ENCODE measurements at regions not wholly inside any gene's neighbourhood (a gene's known extent, or its start where the extent isn't known, plus 50 kb on each side); places are given as distances from the start of the nearest gene placed in this dataset.
"Not testable (repeated sequence)": the region's sequence is repeated elsewhere in the genome, so short reads cannot be mapped to it uniquely, and the experiment has no call there.

GRCh38 chrX:78844218-78844617, 96.7 kb downstream of the LPAR4 start:
- not testable (repeated sequence) for TF ChIP-seq CTCF (conservative IDR thresholded peaks at IDR 0.05; ENCODE audit: low read depth in 2 of 2); STAT1 (IDR thresholded peaks at IDR 0.05; ENCODE audit: unreplicated experiment)
